GM23248 (cell line): ENCODE measurements at regions not wholly inside any gene's neighbourhood (a gene's known extent, or its start where the extent isn't known, plus 50 kb on each side); places are given as distances from the start of the nearest gene placed in this dataset.
"Not testable (repeated sequence)": the region's sequence is repeated elsewhere in the genome, so short reads cannot be mapped to it uniquely, and the experiment has no call there.

Experiments used
- DNase-seq: peaks from one replicate; pipeline ENCODE4 v3.0.0-alpha.2; 2015
- H2AFZ ChIP-seq: fragments of 200-600 bp; sonication (generic); 2 replicates; pipeline ENCODE4 v1.6.1; 2016; ENCODE audit warnings: antibody characterized with exemption
- H3F3A ChIP-seq: fragments of 200-600 bp; sonication (generic); 2 replicates; pipeline ENCODE4 v1.6.1; 2016; ENCODE audit warnings: mild to moderate bottlenecking, antibody characterized with exemption, mixed run types; ENCODE audit not compliant: insufficient read depth
- H3K27ac ChIP-seq: fragments of 200-600 bp; sonication (generic); 2 replicates; pipeline ENCODE4 v1.5.1; 2016; ENCODE audit warnings: mild to moderate bottlenecking
- H3K27me3 ChIP-seq: fragments of 200-600 bp; sonication (generic); replicated peaks from 2 replicates; pipeline ENCODE4 v1.6.1; 2016; ENCODE audit warnings: mild to moderate bottlenecking; ENCODE audit not compliant: insufficient read depth
- H3K36me3 ChIP-seq: fragments of 200-600 bp; sonication (generic); 2 replicates; pipeline ENCODE4 v1.6.1; 2016; ENCODE audit warnings: low read depth, mild to moderate bottlenecking
- H3K4me1 ChIP-seq: fragments of 200-600 bp; sonication (generic); 2 replicates; pipeline ENCODE4 v1.6.1; 2016; ENCODE audit warnings: mild to moderate bottlenecking; ENCODE audit not compliant: insufficient read depth
- H3K4me2 ChIP-seq: fragments of 200-600 bp; sonication (generic); one replicate; pipeline ENCODE4 v1.6.1; 2016; ENCODE audit warnings: mild to moderate bottlenecking; ENCODE audit not compliant: unreplicated experiment
- H3K4me3 ChIP-seq: fragments of 200-600 bp; sonication (generic); 2 replicates; pipeline ENCODE4 v1.5.1; 2016; ENCODE audit warnings: mild to moderate bottlenecking
- H3K79me2 ChIP-seq: fragments of 200-600 bp; sonication (generic); 2 replicates; pipeline ENCODE4 v1.6.1; 2016; ENCODE audit warnings: mild to moderate bottlenecking; ENCODE audit not compliant: insufficient read depth
- H3K9ac ChIP-seq: fragments of 200-600 bp; sonication (generic); 2 replicates; pipeline ENCODE4 v1.6.1; 2016; ENCODE audit warnings: mild to moderate bottlenecking
- H3K9me2 ChIP-seq: fragments of 200-600 bp; sonication (generic); 2 replicates; pipeline ENCODE4 v1.6.1; 2016; ENCODE audit warnings: mixed run types, mild to moderate bottlenecking, moderate library complexity; ENCODE audit not compliant: insufficient read depth
- H3K9me3 ChIP-seq: fragments of 200-600 bp; sonication (generic); one replicate; pipeline ENCODE4 v1.6.1; 2017; ENCODE audit warnings: low read depth
- H4K20me1 ChIP-seq: fragments of 200-600 bp; sonication (generic); 2 replicates; pipeline ENCODE4 v1.6.0; 2016; ENCODE audit not compliant: insufficient read depth
- EZH2 ChIP-seq: fragments of 200-600 bp; sonication (generic); IDR thresholded peaks from 2 replicates; pipeline ENCODE4 v1.6.1; 2018; ENCODE audit warnings: antibody characterized with exemption, mild to moderate bottlenecking; ENCODE audit not compliant: insufficient read depth, poor library complexity, severe bottlenecking
- EZH2phosphoT487 ChIP-seq: fragments of 200-600 bp; sonication (generic); IDR thresholded peaks from 2 replicates; pipeline ENCODE4 v1.6.1; 2018; ENCODE audit warnings: antibody characterized with exemption, moderate library complexity, mild to moderate bottlenecking, low read depth; ENCODE audit not compliant: insufficient read depth
- WGBS, 2 experiments: methylation state at CpG; one replicate each; pipeline ENCODE4 v1.1.6; 2015 to 2017; ENCODE audit warnings: low lambda C conversion rate in 2 of 2, low coverage in 1 of 2; ENCODE audit errors: missing lambda C conversion rate in 2 of 2; 5-methylcytosine and 5-hydroxymethylcytosine counted together
- in situ Hi-C: fragments of 300-500 bp; cut with MboI; formaldehyde crosslinking; loops from 2 replicates; pipeline ENCODE4 v1.15.0; 2020

- H2AFZ ChIP-seq, H3K27ac ChIP-seq, H3K79me2 ChIP-seq, H3K36me3 ChIP-seq, in situ Hi-C loops, H3K9me3 ChIP-seq, H3K4me1 ChIP-seq, H3K4me3 ChIP-seq, H3K9ac ChIP-seq, H3K4me2 ChIP-seq, DNase-seq, H3K9me2 ChIP-seq, H3K27me3 ChIP-seq, H4K20me1 ChIP-seq, H3F3A ChIP-seq: not testable (repeated sequence)
- WGBS, 2 experiments: 40 to 58% methylated on average over 6 of the region's 6 CpGs
Measured at GRCh38 chr4:8945506-8945905, 73.9 kb upstream of the HMX1 start.

GRCh38 chr4:8943367-8943766 lies 71.7 kb upstream of the HMX1 start:
- DNase-seq, H3K9ac ChIP-seq, H3K79me2 ChIP-seq, in situ Hi-C loops, H3K36me3 ChIP-seq, H3K9me2 ChIP-seq, H4K20me1 ChIP-seq, H3K4me1 ChIP-seq, H3K9me3 ChIP-seq, H3K27me3 ChIP-seq, H3K4me2 ChIP-seq, H3K4me3 ChIP-seq, H2AFZ ChIP-seq, H3K27ac ChIP-seq, H3F3A ChIP-seq: not testable (repeated sequence)
- 54 to 62% methylated on average over 11 of the region's 11 CpGs for WGBS, 2 experiments

GRCh38 chr4:8942088-8942487 lies 70.4 kb upstream of the HMX1 start:
- H3K27me3 ChIP-seq, H3F3A ChIP-seq, H3K4me1 ChIP-seq, H3K9me2 ChIP-seq, in situ Hi-C loops, H2AFZ ChIP-seq, H3K4me3 ChIP-seq, H3K9me3 ChIP-seq, H3K27ac ChIP-seq, DNase-seq, H3K9ac ChIP-seq, H3K4me2 ChIP-seq, H4K20me1 ChIP-seq, H3K36me3 ChIP-seq, H3K79me2 ChIP-seq: not testable (repeated sequence)
- WGBS, 2 experiments: 69 to 70% methylated on average over 11 of the region's 11 CpGs

GRCh38 chr4:8941492-8941805 lies 69.8 kb upstream of the HMX1 start:
- H3K79me2 ChIP-seq, H3K4me1 ChIP-seq, H3K9me2 ChIP-seq, H2AFZ ChIP-seq, in situ Hi-C loops, DNase-seq, H4K20me1 ChIP-seq, H3K4me2 ChIP-seq, H3F3A ChIP-seq, H3K36me3 ChIP-seq, H3K4me3 ChIP-seq, H3K27me3 ChIP-seq, H3K27ac ChIP-seq, H3K9ac ChIP-seq, H3K9me3 ChIP-seq: not testable (repeated sequence)
- 61 to 69% methylated on average over 6 of the region's 6 CpGs for WGBS, 2 experiments

- WGBS, 2 experiments: 53 to 56% methylated on average over 20 to 21 of the region's 21 CpGs
Measured at GRCh38 chr4:8940792-8941491, 69.3 kb upstream of the HMX1 start.

More at GRCh38 chr4:8940792-8941491, 69.3 kb upstream of the HMX1 start:
- Histone ChIP-seq H3K27me3 (no peaks in the 10 kb centered on the region), H3K79me2 (no peaks in the 10 kb centered on the region), H3K4me3 (no peak overlapping the region), H3K9me2 (no peaks in the 10 kb centered on the region), H2AFZ (no peak overlapping the region), H3K4me2 (no peak overlapping the region), H3K4me1 (no peaks in the 10 kb centered on the region), H3K36me3 (no peaks in the 10 kb centered on the region), H3K9ac (no peak overlapping the region), H3F3A (no peaks in the 10 kb centered on the region), H3K27ac (no peak overlapping the region), H3K9me3 (no peaks in the 10 kb centered on the region), H4K20me1 (no peaks in the 10 kb centered on the region)
- DNase-seq: no peak
- in situ Hi-C loops: no loop called here
- TF ChIP-seq EZH2 (no peak), EZH2phosphoT487 (no peak)
